Fibroblast of villous mesenchyme (primary cell): ENCODE measurements at regions not wholly inside any gene's neighbourhood (a gene's known extent, or its start where the extent isn't known, plus 50 kb on each side); places are given as distances from the start of the nearest gene placed in this dataset.

Experiments used
- DNase-seq: peaks from one replicate; pipeline ENCODE4 v3.0.0-alpha.2; 2010; ENCODE audit warnings: low read depth
- H3K4me3 ChIP-seq: 2 replicates; pipeline ENCODE4 v1.5.1; 2011; ENCODE audit warnings: low read depth, mild to moderate bottlenecking, low read length
- CTCF ChIP-seq: IDR thresholded peaks from 2 replicates; pipeline ENCODE4 v1.5.1; 2012; ENCODE audit warnings: low read depth, mild to moderate bottlenecking, low read length; ENCODE audit not compliant: insufficient read depth

- no peak for DNase-seq
- H3K4me3 ChIP-seq, result no peak overlapping the region
- TF ChIP-seq CTCF, result no peak
These were observed 354.0 kb upstream of the API5 start for GRCh38 chr11:42957831-42958230.

DNA sequence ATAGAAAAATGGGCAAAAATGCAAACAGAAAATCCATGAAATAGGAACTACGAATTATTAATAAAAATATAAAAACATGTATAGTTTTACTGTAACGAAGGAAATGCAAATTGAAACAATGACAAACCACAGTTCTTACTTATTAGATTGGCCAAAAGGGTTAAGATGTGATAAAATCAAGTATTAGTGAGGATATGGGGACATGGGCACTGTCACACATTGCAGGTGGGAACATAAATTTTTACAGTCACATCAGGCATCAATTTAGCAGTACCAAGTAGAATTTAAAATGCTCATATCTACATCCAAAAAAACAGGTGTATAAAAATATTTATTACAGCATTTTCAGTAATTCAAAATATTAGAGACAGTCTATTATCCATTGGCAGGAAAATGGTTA, 353.2 kb upstream of the API5 start:
- H3K4me3 ChIP-seq, result no peak overlapping the region
- DNase-seq, result no peak
- no peak for TF ChIP-seq CTCF

- no peak overlapping the region for H3K4me3 ChIP-seq
- DNase-seq, result no peak
- TF ChIP-seq CTCF, result no peak
These were observed 351.2 kb upstream of the API5 start for GRCh38 chr11:42960521-42961088.

- no peak for TF ChIP-seq CTCF
- no peak overlapping the region for H3K4me3 ChIP-seq
- DNase-seq, result no peak
These were observed 344.1 kb upstream of the API5 start for GRCh38 chr11:42967653-42968052.

DNA sequence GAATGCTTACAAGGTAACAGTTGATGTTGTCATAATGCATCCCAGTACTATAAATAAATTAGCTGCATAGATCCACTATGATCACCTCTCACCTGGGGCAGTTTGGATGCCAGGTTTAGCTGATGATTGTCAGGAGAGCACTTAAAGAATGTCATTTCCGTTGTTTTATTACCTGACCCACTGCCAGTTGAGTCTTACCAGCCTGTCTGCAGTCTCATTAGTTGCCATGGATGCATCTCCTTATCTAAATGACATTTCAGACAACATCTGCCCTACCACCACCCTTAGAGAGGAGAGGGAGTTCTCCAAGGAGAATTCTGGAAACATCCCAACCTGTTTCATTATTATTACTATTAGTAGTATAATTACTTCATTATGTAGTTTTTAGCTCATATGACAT, 339.1 kb upstream of the API5 start:
- no peak for TF ChIP-seq CTCF
- no peak for DNase-seq
- H3K4me3 ChIP-seq, result no peak overlapping the region

- no peak for TF ChIP-seq CTCF
- H3K4me3 ChIP-seq, result no peak overlapping the region
- no peak for DNase-seq
These were observed 337.2 kb upstream of the API5 start for GRCh38 chr11:42974510-42975179.

DNA sequence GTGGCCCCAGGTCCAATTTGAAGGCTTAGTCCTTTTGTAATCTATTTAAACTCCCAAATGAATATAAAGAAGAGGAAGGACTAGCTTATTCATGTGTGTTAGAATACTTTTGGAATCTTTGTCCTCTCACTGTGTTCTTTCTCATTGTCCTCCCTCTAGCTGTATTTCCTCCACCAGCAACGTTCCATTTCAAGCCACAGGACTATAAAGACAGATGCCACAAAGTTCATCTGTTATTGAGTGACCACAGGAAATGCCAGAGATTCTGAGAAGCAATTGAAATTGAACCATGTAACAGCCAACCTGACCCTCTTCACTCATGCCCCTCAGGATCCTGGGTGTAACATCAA, 336.6 kb upstream of the API5 start:
- no peak for DNase-seq
- TF ChIP-seq CTCF, result no peak
- H3K4me3 ChIP-seq, result no peak overlapping the region
